ENCODE measurements at regions not wholly inside any gene's neighbourhood (a gene's known extent, or its start where the extent isn't known, plus 50 kb on each side); places are given as distances from the start of the nearest gene placed in this dataset.

DNA sequence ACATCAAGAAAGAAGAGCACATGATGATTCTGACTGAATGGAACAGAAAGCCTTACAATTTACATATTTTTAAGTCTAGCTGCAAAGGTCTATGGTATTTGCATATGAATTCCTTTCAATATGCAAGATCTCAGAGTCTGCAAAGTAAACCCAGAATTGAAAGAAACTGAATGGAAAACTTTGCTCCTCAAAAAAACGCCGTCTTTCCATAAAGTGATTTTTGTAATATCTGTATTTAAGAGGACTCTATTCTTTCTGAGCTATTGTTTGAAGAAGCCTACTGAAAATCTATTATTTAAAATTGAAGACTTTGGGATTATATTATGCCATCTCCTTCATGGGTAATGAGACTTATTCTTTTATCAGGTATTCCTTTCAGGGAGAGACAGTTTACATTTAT is 1894.4 kb downstream of the STIM2 start:
- TF ChIP-seq POLR2A (IDR thresholded peaks at IDR 0.05): no peak
- TF ChIP-seq, protein P1, sequence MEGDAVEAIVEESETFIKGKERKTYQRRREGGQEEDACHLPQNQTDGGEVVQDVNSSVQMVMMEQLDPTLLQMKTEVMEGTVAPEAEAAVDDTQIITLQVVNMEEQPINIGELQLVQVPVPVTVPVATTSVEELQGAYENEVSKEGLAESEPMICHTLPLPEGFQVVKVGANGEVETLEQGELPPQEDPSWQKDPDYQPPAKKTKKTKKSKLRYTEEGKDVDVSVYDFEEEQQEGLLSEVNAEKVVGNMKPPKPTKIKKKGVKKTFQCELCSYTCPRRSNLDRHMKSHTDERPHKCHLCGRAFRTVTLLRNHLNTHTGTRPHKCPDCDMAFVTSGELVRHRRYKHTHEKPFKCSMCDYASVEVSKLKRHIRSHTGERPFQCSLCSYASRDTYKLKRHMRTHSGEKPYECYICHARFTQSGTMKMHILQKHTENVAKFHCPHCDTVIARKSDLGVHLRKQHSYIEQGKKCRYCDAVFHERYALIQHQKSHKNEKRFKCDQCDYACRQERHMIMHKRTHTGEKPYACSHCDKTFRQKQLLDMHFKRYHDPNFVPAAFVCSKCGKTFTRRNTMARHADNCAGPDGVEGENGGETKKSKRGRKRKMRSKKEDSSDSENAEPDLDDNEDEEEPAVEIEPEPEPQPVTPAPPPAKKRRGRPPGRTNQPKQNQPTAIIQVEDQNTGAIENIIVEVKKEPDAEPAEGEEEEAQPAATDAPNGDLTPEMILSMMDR (IDR thresholded peaks at IDR 0.05): no peak
- no peak for TF ChIP-seq EP300 (IDR thresholded peaks at IDR 0.05)
- no peak for DNase-seq (ENCODE audit: low spot score in 2 of 2)
- no peak overlapping the region for H3K4me3 ChIP-seq
- no peaks in the 10 kb centered on the region for H3K36me3 ChIP-seq
- H3K27me3 ChIP-seq: no peaks in the 10 kb centered on the region
- H3K4me1 ChIP-seq: no peaks in the 10 kb centered on the region
- 67 to 74% methylated on average over 2 of the region's 2 CpGs for WGBS, 2 donors
- no peaks in the 10 kb centered on the region for H3K9me3 ChIP-seq
- no peak overlapping the region for H3K27ac ChIP-seq

DNA sequence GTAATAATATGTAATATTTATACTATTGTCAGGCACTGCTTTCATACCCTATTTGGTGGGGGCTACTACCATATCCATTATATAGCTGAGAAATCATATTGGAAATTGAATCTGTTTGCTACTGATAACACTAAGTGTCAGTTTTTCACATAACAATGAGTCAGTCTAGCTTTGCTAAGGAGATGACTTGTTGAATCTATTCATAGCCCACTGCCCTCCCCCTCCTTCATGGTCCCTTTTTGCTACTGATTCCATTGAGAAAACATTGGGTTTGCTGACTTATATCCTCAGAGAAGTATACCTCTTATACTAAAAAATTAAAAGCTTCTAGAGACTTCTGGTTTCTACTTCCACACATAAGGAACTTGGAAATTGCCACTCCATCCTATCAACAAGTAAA is 1898.4 kb downstream of the STIM2 start:
- DNase-seq (ENCODE audit: low spot score in 2 of 2): no peak
- Histone ChIP-seq H3K4me3 (no peak overlapping the region), H3K27me3 (no peaks in the 10 kb centered on the region), H3K9me3 (no peaks in the 10 kb centered on the region), H3K36me3 (no peaks in the 10 kb centered on the region), H3K27ac (no peak overlapping the region), H3K4me1 (no peaks in the 10 kb centered on the region)
- TF ChIP-seq POLR2A (IDR thresholded peaks at IDR 0.05) (no peak), EP300 (IDR thresholded peaks at IDR 0.05) (no peak)
- TF ChIP-seq, protein P1 (IDR thresholded peaks at IDR 0.05): no peak

- WGBS, 2 donors: 87 to 94% methylated on average over 6 of the region's 6 CpGs
These were observed 1899.4 kb downstream of the STIM2 start for GRCh38 chr4:28760003-28760402.

GRCh38 chr4:28772066-28772465 is 1911.4 kb downstream of the STIM2 start:
- TF ChIP-seq POLR2A (IDR thresholded peaks at IDR 0.05) (no peak), EP300 (IDR thresholded peaks at IDR 0.05) (no peak)
- TF ChIP-seq, protein P1 (IDR thresholded peaks at IDR 0.05): no peak

More at GRCh38 chr4:28760003-28760402, 1899.4 kb downstream of the STIM2 start:
- peaks cover 0 to under 1% (median 0%) of the 10 kb centered on the region in 4 donors for H3K9me3 ChIP-seq
- no peaks in the 10 kb centered on the region for H3K4me1 ChIP-seq
- H3K27me3 ChIP-seq: no peaks in the 10 kb centered on the region
- H3K27ac ChIP-seq: no peak overlapping the region
- no peak for DNase-seq (ENCODE audit: low spot score in 2 of 2)
- H3K4me3 ChIP-seq: no peak overlapping the region
- TF ChIP-seq, protein P1 (IDR thresholded peaks at IDR 0.05): no peak
- TF ChIP-seq EP300 (IDR thresholded peaks at IDR 0.05): no peak
- TF ChIP-seq POLR2A (IDR thresholded peaks at IDR 0.05): no peak
- no peaks in the 10 kb centered on the region for H3K36me3 ChIP-seq

GRCh38 chr4:28772788-28773187 is 1912.1 kb downstream of the STIM2 start:
- WGBS, 2 donors: 80% methylated on average over 2 of the region's 2 CpGs
- no peaks in the 10 kb centered on the region for H3K9me3 ChIP-seq
- H3K27ac ChIP-seq: no peak overlapping the region

More at GRCh38 chr4:28772066-28772465, 1911.4 kb downstream of the STIM2 start:
- H3K9me3 ChIP-seq: no peaks in the 10 kb centered on the region
- H3K27ac ChIP-seq: no peak overlapping the region
- 64 to 71% methylated on average over 1 of the region's 1 CpG for WGBS, 2 donors
- no peaks in the 10 kb centered on the region for H3K4me1 ChIP-seq
- DNase-seq (ENCODE audit: low spot score in 2 of 2): no peak
- H3K4me3 ChIP-seq: no peak overlapping the region
- H3K36me3 ChIP-seq: no peaks in the 10 kb centered on the region
- H3K27me3 ChIP-seq: no peaks in the 10 kb centered on the region

More at GRCh38 chr4:28772788-28773187, 1912.1 kb downstream of the STIM2 start:
- H3K4me3 ChIP-seq: no peak overlapping the region
- no peaks in the 10 kb centered on the region for H3K27me3 ChIP-seq
- H3K4me1 ChIP-seq: no peaks in the 10 kb centered on the region
- no peak for DNase-seq (ENCODE audit: low spot score in 2 of 2)
- TF ChIP-seq POLR2A (IDR thresholded peaks at IDR 0.05): no peak
- TF ChIP-seq EP300 (IDR thresholded peaks at IDR 0.05): no peak
- TF ChIP-seq, protein P1 (IDR thresholded peaks at IDR 0.05): no peak
- H3K36me3 ChIP-seq: no peaks in the 10 kb centered on the region

Measured in tibial nerve (tissue), 4 donors.